NCI-H187 (cell line): ENCODE measurements at regions not wholly inside any gene's neighbourhood (a gene's known extent, or its start where the extent isn't known, plus 50 kb on each side); places are given as distances from the start of the nearest gene placed in this dataset.
"Not testable (repeated sequence)": the region's sequence is repeated elsewhere in the genome, so short reads cannot be mapped to it uniquely, and the experiment has no call there.

Experiments used
- DNase-seq, 2 experiments: peaks; one replicate each; lab custom pipeline; 2025; lab: John Stamatoyannopoulos, UW

DNA sequence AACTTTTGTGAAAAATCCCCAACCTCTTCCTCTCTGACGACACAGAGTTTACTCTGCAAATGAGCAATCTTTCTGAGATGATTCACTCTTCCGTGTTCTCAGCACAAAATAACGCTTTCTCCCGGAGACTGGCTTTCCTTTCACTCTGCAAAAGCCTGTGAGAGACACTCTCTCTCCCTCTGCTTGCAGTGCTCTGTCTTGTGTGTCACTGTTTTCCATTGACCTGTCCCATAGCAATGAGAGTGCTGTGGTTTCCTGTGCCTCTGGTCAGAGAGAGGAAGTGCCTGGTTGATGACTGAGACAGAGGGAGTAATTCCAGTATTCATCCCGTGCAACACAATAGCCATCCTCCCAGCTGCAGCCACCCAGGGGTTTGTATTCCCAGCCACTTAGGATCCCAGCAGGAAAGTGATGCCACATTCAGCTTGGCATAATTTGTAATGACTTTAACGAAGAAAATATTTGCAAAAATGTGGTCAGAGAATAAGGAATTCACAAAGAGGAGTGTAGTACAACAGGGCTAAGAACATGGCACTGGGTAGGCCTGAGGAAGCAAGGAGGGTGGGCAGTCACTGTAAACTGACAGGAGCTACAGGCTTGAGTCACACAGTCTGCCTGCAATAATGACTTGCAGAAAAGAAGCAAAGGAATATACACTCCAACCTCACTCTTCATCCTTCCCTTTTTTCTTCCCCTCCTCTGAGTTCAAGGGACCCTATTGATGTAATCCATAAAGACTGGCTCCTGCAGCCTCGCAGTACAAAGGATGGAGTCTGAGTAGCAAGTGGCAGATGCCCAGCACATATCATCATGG lies 463.5 kb upstream of the RGMB start:
- no peak for DNase-seq

DNA sequence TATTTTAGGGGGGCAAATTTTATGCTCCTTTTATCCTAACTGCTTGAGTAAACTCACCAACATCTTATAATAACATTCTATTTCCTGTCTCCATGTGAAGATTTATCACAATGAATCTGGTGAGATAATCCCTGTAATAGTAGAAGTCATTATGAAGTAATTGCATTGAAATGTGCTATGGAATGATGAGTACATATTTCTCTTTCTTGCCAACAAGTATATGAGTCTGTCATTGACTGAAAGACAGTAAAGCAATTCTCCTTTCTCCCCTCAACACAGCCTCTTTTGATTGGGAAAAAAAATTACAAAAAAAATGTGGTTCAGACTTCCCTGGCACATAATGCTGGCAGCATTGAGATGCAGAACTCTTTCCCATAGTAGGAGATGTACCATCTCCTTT lies 459.2 kb upstream of the RGMB start:
- DNase-seq = no peak

DNA sequence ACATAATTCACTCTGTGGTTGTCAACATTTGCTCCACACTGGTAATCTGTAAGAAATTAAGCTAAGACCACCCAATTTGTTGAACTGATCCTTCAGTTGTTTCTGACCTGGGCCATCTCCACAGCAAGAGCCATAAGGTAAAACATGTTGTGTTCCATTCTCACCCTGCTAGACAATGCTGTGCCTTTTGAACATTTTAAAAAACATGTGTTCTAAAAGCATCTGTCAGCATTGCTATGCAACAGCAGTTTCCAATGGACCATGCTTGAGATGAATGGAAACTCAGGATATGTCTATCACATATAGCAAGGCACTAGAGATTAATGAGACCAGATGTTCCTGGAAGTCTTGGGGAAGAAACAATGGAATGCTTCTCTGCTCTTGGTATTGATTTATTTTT lies 455.1 kb upstream of the RGMB start:
- DNase-seq = no peak

DNA sequence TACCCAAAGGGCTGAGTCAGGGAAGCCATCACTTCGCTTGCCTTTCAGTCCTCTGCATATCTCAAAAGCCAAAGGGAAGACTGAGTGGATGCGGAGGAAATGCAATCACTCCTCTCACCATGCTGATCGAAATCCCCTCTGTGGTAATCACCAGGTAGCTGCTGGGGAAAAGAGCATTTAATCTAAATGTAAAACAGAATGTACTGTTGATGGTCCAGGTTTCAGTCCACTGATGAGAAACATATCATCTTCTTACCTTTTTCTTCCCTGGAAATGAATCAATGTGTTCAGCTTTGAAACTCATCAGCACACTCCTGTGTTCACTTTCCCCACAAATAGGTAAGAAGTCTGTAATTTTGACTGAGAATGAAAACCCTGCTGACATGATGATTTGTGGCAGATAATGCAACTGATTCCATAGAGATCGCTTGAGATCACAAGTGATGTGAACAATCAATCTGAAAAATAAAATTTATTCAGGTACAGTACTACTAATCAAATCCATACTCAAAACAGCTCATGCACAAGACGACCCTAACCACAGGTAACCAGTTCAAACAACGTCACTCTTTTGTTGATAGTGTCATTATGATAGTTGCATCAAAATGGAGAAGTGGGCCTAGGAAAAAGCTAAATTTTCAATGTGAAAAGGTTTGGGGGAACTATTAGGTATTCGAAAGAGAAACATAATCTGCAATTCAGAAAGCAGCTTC lies 454.0 kb upstream of the RGMB start:
- no peak for DNase-seq

DNA sequence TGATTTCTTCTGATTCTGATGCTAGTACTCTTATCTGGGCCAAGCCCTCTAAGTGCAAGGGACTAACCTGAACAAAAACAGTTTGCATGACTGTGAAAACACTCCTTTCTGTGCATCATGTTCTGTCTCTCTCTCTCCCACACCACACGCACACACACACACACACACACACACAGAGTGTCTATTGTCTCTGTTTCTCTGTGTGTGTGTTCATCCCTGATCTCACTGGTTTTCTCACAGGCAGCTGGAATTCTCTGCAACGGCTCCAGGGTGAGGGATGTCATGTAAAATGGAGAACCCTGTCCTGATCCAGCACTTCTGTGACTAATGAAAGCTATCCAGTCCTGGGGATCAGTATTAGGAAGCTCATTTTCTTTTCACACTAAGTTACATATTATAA lies 453.1 kb upstream of the RGMB start:
- no peak for DNase-seq

DNA sequence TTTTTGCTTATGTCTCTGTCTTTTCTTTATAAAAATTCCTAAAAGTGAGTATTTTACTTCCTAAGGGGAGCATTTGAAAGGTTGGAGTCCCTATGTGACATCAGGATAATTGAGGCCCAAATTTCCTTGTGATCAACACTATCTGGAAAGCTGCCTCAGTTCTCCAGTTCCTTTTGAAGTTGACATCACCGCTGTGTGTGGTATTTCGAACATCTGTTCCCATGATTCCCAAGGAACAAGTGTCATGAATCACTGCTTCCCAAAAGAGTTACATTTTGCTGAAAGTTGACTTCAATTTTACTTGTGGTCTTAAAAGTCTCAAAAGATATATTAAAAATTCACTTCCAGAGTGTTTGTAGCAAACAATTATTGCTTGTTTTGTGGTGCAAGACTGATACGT lies 452.1 kb upstream of the RGMB start:
- DNase-seq = no peak

DNA sequence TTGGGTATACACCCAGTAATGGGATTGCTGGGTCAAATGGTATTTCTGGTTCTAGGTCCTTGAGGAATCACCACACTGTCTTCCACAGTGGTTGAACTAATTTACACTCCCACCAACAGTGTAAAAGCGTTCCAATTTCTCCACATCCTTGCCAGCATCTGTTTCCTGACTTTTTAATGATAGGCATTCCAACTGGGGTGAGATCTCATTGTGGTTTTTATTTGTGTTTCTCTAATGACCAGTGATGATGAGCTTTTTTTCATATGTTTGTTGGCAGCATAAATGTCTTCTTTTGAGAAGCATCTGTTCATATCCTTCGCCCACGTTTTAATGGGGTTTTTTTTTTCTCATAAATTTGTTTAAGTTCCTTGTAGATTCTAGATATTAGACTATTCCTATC lies 448.3 kb upstream of the RGMB start:
- DNase-seq = not testable (repeated sequence)

DNA sequence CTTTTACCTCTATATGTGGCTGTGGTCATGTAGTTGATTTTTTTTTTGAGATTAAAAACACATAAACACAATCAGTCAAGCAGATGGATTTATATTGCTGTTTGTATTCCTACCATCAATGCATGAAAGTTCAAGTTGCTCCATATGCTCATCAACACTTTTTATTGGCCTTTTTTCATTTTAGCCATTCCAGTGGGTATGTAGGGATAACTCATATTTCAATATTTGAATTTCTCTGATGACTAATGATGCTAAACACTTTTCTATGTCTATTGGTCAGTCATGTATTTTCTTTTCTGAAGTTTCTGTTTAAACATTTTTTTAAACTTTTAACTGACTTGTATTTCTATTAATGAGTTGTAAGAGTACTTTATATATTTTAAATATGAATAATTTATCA lies 445.4 kb upstream of the RGMB start:
- no peak for DNase-seq

DNA sequence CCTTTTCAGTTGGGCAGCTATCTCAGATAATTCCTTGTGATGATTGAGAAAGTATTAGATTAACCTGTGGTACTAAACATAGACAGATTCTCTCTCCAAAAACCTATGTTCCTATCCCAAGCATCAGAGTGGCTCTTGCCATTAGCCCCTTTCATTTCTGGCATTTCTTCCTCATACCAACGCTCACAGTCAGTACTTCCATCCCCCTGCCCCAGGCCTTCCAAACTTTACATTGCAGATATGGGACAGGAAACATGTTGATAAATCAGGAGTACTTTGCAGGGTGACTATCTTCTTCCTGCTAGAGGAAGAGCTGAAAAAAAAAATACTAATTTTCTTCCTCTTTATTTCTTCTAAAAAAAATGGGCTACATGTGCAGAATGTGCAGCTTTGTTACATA lies 442.6 kb upstream of the RGMB start:
- DNase-seq = no peak

DNA sequence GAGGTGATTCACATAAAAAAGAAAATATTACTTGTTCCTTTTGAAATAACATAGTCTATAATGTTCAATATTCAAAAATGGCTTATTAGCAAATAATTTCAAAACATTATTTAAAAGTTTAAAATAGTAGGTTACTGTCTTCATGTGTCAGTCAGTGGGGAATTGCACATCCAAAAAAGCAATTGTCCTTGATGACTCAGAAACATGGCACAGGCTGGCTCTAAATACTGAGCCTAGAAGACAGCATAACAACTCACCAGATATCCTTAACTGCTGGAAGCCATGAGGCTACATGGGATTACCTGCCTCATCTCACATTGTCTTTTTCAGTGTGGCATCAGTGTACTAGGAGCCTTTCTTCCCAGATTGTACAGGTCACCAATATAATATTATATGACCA lies 439.5 kb upstream of the RGMB start:
- DNase-seq = no peak

DNA sequence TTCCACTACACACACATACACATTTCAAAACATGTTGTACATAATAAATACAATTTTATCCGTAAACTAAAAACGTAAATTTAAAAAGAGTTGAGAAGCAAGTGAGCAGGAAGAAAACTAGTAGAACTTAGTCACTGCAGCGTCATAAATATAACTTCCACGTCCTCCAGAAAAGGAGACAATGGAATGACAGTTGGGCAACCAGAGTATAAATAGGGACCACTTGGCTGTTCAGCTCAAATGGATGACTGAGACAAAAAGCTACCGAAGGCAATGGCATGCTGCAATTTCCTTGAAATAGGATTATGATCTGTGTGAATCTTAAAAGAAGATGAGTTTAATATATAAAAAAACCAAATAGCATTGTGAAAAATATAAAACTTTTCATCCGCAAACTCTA lies 438.5 kb upstream of the RGMB start:
- no peak for DNase-seq

DNA sequence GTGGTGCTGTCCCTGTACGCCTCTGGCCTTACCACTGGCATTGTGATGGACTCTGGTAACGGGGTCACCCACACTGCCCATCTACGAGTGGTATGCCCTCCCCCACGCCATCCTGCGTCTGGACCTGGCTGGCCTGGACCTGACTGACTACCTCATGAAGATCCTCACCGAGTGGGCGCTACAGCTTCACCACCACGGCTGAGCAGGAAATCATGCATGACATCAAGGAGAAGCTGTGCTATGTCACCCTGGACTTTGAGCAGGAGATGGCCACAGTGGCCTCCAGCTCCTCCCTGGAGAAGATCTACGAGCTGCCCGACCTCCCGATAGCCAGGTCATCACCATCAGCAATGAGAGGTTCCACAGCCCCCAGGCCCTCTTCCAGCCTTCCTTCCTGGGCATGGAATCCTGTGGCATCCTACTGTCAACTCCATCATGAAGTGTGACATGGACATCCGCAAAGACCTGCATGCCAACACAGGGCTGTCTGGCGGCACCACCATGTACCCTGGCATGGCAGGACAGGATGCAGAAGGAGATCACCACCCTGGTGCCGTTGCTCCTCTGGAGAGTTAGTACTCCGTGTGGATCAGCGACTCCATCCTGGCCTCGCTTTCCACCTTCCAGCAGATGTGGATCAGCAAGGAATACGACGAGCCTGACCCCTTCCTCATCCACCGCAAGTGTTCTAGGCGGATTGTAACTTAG lies 434.2 kb upstream of the RGMB start:
- no peak for DNase-seq

DNA sequence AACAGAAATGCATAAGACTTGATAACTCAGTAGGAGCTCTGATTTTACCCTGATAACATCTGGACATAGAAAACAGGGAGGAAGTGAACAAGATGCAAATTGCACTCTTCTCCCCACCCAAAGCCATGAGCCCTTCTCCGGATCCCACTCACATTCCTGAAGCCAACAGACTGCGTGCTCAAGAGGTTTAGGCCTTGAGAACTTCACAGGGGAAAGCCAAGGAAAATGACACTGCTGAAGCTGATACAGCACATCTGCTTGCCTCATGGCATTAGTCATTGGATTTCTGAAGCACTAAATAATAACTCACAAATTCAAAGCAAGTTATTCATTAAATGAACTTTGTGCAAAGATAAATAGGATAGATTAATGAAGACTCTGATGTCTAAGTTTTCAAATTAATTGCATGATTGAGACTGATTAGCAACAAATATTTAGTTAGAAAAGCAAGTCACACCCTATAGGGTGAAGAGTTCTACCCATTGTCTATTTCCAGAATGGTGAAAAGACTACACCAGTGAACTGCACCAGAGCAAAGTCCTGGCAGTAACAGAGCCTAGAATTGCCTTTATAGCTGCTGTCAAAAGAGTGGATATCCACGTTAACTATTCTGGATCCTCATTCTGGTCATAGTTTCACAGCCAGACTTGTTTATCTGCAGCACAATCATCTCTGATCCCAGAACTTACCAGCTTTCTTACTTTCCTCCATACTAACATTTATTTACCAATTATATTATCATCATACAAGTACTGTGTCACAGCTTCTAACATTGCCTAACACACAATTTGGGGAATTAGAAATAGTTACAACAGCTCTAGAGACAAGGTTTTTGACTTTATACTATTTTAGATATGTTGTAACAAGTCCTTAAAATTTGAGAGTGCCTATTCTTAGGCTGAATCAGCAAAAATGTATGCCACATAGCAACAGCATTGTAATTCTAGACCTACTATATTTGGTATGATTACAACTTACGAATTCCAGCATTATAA lies 432.1 kb upstream of the RGMB start:
- no peak for DNase-seq

DNA sequence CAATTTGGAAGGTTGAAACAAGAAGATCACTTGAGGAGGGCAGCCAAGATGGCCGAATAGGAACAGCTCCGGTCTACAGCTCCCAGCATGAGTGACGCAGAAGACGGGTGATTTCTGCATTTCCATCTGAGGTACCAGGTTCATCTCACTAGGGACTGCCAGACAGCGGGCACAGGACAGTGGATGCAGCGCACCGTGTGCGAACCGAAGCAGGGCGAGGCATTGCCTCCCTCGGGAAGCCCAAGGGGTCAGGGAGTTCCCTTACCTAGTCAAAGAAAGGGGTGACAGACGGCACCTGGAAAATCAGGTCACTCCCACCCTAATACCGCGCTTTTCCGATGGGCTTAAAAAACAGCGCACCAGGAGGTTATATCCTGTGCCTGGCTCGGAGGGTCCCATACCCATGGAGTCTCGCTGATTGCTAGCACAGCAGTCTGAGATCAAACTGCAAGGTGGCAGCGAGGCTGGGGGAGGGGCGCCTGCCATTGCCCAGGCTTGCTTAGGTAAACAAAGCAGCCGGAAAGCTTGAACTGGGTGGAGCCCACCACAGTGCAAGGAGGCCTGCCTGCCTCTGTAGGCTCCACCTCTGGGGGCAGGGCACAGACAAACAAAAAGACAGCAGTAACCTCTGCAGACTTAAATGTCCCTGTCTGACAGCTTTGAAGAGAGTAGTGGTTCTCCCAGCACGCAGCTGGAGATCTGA lies 430.4 kb upstream of the RGMB start:
- DNase-seq = not testable (repeated sequence)

DNA sequence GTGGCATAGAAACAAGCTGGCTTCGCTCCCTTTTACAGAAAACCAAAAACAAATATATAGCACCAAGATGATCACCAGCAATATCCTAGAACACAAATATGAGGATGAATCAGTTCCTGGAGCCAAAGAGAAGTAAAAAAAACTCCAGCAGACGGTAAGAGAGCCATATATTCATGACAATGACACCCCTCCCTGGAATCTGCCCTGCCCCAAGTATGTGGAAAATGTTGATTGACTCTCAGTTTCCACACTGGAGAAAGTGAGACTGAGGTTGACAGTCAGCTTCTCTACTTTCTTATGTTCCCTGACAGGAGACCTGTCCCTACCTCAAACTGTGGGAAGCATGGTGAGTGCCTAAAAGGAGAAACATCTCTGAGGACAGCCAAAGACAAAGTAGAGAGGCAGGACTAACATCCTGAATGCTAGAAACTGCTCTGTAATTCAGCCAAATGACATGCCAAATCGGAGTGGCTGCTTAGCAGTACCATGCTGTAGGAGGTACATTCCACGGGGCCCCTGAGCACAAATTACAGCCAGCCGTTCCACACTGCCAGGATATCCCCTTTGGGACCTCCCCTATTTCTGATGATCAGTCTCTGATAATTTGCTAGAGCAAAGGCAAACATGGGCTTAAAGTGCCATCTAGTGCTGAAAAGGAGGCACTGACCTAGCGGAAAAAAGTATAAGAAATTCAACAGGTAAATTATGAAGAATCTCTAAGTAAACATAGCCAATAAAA lies 424.0 kb upstream of the RGMB start:
- DNase-seq = no peak

DNA sequence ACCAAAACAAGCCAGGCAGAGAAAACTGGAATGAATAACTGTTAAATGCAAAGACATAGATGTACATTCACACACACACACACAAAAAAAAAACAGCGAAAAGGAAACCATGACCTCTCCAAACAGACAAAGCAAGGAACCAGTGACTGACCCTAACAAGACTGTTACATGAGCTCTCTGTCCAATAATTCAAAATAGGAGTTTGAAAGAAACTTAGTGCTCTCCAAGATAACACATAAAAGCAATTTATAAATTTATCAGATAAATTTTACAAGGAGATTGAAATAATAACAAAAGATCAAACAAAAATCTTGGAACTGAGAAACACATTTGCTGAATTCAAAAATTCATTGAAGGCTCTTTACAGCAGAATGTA lies 423.5 kb upstream of the RGMB start:
- no peak for DNase-seq

DNA sequence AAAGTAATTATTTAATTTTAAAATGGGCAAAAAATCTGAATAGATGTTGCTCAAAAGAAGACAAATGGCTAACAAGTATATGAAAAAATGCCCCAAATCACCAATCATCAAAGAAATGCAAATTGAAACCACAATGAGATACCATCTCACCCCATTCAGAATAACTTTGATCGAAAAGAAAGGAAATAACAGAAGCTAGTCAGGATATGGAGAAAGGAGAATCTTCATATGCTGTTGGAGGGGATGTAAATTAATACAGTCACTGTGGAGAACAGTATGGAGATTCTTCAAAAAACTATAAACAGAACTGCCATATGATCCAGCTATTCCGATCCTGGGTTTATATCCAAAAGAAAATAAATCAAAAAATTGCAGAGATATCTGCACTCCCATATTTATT lies 418.5 kb upstream of the RGMB start:
- DNase-seq = no peak

DNA sequence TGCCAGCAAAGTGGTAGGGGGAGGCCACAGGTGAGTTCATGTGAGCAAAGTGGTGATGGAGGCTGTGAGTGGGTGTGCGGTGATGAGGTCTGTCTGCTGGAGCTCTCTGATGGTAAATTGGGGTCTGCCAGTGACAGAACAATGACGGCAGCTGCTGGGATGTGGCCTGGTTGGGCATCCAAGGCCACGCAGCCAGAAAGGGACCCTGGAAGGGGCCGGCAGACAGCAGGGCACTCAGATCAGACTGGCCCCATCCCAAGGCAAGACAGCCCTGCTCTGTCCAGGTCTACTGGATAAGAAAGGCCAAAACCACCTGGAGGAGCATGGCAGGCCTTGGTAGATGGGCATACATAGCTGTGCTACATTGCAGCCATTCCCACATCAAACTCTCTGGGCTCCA lies 412.9 kb upstream of the RGMB start:
- no peak for DNase-seq

DNA sequence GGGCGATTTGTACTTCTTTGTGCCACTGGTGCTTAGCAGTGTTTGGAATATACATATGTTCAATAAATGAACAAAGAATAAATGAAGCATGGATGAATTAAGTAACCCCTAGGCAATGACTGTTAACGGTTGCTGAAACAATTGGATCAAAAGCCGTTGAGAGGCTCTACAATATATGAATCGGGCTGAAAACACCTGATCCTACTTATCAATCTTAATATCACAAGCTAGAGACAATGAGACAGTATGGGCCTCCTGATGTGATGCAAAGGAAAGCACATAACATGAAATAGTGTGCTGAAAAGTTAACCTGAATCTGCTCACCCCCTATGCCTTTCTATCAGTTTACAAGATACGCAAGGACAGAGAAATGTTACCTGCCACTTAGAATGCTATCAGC lies 410.3 kb upstream of the RGMB start:
- DNase-seq = no peak

DNA sequence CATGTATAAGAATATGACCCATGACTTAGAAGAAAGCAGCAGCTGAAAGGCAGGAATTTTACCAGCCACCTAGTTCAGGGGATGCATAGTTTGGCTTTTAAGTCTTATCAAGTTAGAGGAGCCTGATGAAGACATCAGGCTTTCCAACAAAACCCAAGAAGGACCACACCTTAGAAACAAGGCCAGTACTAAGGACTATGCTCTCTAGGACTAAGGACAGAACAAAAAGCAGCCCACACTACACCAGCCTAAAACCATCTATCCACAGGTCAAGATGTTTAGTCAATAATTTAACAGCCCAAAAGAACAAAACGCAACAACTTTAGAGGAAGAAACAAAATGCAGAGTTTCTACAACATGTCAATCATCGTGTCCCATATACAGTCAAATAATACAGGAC lies 408.9 kb upstream of the RGMB start:
- no peak for DNase-seq

DNA sequence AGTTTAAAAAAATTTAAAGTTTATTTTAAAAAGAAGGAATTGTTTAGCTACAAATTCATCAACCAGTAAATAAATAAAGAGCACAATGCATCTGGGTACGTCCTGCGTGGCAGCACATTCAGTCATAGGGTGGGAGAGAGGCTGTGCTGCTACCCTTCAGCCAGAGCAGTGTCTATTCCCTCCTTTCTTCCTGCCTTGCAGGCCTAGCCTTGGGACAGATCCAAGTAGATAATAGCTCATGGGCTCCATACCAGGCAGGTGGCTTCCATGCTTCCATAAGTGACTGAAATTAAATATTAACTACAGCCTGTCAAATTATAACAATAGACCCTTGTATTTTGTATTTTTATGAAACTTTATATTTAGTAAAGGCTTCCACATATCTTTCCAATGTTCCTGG lies 408.3 kb upstream of the RGMB start:
- no peak for DNase-seq
